NCI-H82 treated with DMSO at 0.1 percent for 48 hours (cell line): ENCODE measurements at regions not wholly inside any gene's neighbourhood (a gene's known extent, or its start where the extent isn't known, plus 50 kb on each side); places are given as distances from the start of the nearest gene placed in this dataset.

ENCODE experiments used
- DNase-seq: peaks from one replicate; lab custom pipeline; 2025; ENCODE audit not compliant: unreplicated experiment; lab: John Stamatoyannopoulos, UW

GRCh38 chr1:4033713-4034112, 133.6 kb upstream of the C1orf174 start:
- DNase-seq: no peak

- DNase-seq: no peak
Measured at GRCh38 chr1:4034318-4034887, 134.3 kb upstream of the C1orf174 start.

- no peak for DNase-seq
Measured at GRCh38 chr1:4044967-4045366, 144.9 kb upstream of the C1orf174 start.

GRCh38 chr1:4045397-4046010, 145.4 kb upstream of the C1orf174 start:
- no peak for DNase-seq

GRCh38 chr1:4046836-4047461, 146.9 kb upstream of the C1orf174 start:
- no peak for DNase-seq

- peak; percentile 83 for DNase-seq
Measured at GRCh38 chr1:4047666-4048065, 147.6 kb upstream of the C1orf174 start.

- no peak for DNase-seq
Measured at GRCh38 chr1:4048076-4048475, 148.0 kb upstream of the C1orf174 start.

- DNase-seq: no peak
Measured at GRCh38 chr1:4048921-4049320, 148.8 kb upstream of the C1orf174 start.

GRCh38 chr1:4050998-4051397, 150.9 kb upstream of the C1orf174 start:
- DNase-seq: no peak

GRCh38 chr1:4052657-4053056, 152.6 kb upstream of the C1orf174 start:
- no peak for DNase-seq

- no peak for DNase-seq
Measured at GRCh38 chr1:4053160-4053748, 153.2 kb upstream of the C1orf174 start.

- no peak for DNase-seq
Measured at GRCh38 chr1:4053774-4054173, 153.7 kb upstream of the C1orf174 start.

- no peak for DNase-seq
Measured at GRCh38 chr1:4055294-4055967, 155.4 kb upstream of the C1orf174 start.

GRCh38 chr1:4056422-4056821, 156.3 kb upstream of the C1orf174 start:
- no peak for DNase-seq

- no peak for DNase-seq
Measured at GRCh38 chr1:4056989-4057388, 156.9 kb upstream of the C1orf174 start.

GRCh38 chr1:4057603-4058002, 157.5 kb upstream of the C1orf174 start:
- DNase-seq: no peak

GRCh38 chr1:4058122-4058521, 158.1 kb upstream of the C1orf174 start:
- no peak for DNase-seq

GRCh38 chr1:4058706-4059105, 158.6 kb upstream of the C1orf174 start:
- DNase-seq: no peak

- DNase-seq: no peak
Measured at GRCh38 chr1:4059270-4059669, 159.2 kb upstream of the C1orf174 start.

GRCh38 chr1:4060850-4061249, 160.8 kb upstream of the C1orf174 start:
- DNase-seq: no peak

- DNase-seq: no peak
Measured at GRCh38 chr1:4061521-4062031, 161.5 kb upstream of the C1orf174 start.

- no peak for DNase-seq
Measured at GRCh38 chr1:4062041-4062440, 162.0 kb upstream of the C1orf174 start.
